HG03442 (cell line): ENCODE measurements at regions not wholly inside any gene's neighbourhood (a gene's known extent, or its start where the extent isn't known, plus 50 kb on each side); places are given as distances from the start of the nearest gene placed in this dataset.

Experiments used
- ATAC-seq: cut with Tn5 transposase; IDR thresholded peaks from one replicate; pipeline ENCODE4 v1.9.1; 2021; ENCODE audit warnings: mild to moderate bottlenecking, moderate library complexity; ENCODE audit not compliant: unreplicated experiment

GRCh38 chr12:31868965-31869364, 90.2 kb upstream of the RESF1 start:
- ATAC-seq = no peak

DNA sequence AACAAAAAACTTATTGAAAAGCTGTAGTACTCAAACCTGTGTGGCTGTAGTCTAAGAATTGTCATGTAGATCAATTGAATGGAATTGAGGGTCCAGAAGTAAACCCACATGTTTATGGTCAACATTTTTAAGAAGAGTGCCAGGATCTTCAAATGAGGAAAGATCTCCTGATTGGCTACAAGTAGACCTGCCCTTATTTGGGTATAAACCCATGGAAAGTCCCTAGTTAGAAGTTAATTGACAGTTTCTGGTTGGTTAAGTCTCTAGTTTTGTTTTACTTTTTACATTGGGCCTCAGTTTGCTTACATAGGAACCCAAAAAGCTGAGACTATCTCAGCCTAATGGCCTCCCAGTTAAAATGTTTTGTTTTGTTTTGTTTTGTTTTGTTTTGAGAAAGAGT, 91.9 kb upstream of the RESF1 start:
- ATAC-seq = no peak

GRCh38 chr12:31866523-31866922, 92.7 kb upstream of the RESF1 start:
- ATAC-seq = no peak

DNA sequence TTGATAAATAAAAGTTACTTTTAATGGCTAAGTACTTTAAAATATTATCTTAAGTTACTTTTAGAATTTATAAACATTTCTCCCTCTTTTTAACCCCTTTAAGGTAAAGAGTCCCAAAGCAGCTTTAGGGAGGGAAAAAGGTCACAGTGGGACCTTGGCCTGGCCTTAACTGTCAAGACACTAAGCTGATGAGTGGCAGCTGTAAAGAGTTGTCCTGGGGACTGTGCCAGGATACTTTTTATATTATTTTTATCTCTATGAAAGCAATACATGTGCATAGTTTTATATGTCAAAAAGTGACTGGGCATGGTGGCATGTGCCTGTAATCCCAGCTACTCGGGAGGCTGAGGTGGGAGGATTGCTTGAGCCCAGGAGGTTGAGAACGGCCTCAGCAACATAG, 94.2 kb upstream of the RESF1 start:
- ATAC-seq = no peak

GRCh38 chr12:31861360-31861759, 97.9 kb upstream of the RESF1 start:
- ATAC-seq = no peak

GRCh38 chr12:31860401-31860800, 98.8 kb upstream of the RESF1 start:
- ATAC-seq = no peak

DNA sequence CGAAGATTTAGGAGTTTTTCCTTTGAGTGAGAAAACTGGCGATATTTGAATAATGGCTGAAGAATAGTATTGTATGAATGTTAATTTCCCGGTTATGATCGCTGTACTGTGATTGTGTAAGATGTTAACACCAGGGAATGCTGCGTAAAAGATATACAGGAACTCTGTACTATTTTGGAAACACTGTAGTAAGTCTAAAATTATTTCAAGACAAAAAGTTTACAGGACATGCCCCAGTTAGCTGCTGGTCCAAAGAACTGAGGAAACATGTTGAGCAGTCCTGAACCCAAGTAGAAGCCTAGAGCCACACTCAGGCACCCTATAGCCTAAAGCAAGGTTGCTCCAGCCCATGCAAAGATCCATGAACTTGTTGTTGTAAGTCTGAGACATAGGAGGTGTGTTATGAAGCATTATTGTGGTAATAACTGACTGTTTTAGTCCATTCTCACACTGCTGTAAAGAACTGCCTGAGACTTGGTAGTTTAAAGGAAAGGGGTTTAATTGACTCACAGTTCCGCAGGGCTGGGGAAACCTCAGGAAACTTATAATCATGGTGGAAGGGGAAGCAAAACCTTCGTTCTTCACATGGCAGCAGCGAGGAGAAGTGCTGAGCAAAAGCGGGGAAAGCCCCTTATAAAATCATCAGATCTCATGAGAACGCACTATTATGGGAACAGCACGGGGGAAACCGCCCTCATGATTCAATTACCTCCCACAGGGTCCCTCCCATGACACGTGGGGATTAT, 99.8 kb upstream of the RESF1 start:
- no peak for ATAC-seq

DNA sequence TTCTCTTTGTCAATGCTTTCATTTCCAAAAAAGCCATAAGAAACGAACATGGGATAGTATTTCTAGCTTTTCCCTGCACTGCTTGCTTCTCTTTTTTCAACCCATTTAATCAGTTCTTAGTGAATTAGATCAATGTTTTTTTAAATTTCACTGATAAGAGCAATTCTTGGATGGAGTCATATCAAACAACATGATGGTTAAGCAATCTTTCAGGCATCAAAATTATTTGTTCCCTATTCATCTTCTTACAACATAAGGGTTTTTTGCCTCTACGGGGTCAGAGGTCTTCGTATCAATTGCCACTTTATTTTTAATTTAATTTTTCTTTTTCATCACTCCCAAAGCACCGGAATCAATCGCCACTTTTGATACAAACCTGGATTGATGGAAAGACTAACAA, 103.8 kb upstream of the RESF1 start:
- ATAC-seq = no peak

DNA sequence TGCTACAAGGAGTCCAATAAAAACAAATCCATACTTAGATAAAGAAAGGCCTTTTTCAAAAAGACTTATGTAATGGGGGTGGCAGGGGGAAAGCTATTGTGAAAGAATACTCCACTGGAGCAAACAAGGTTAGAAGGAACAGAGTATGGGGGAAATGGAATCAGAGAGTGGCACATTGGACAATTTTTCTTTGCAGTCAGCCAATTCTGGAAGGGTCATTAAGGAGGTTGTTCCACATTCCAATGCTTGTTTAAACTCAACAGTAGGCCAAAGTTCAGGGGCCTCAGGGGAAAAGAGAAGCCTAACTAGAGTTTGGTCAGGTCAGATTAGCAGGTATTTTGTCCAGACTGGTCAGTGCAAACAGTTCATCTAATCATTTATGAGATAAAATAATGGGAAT, 105.2 kb upstream of the RESF1 start:
- no peak for ATAC-seq

DNA sequence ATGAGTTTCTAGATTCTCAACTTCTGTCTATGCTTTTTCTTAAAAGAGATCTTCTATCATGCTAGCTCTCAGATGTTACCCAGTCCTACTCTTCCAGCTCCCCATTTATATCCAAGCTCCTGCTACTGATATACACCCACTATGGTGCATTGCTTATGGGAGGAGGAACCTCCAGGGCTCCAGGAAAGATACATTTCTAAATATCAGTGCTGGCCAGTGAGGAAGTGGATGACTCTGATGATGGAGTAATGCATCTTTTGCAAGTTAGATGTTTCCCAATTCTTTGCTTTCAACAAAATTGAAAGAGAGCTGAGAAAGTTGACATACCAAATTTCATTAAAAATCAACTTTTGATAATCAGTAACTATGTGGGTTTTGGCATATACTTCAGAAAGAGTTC, 105.7 kb upstream of the RESF1 start:
- no peak for ATAC-seq

GRCh38 chr12:31850268-31850667, 108.9 kb upstream of the RESF1 start:
- no peak for ATAC-seq

- no peak for ATAC-seq
Observed at GRCh38 chr12:31849090-31849687, 110.0 kb upstream of the RESF1 start.

GRCh38 chr12:31846405-31846804, 112.8 kb upstream of the RESF1 start:
- ATAC-seq = no peak

- ATAC-seq = no peak
Observed at GRCh38 chr12:31845613-31846322, 113.4 kb upstream of the RESF1 start.

DNA sequence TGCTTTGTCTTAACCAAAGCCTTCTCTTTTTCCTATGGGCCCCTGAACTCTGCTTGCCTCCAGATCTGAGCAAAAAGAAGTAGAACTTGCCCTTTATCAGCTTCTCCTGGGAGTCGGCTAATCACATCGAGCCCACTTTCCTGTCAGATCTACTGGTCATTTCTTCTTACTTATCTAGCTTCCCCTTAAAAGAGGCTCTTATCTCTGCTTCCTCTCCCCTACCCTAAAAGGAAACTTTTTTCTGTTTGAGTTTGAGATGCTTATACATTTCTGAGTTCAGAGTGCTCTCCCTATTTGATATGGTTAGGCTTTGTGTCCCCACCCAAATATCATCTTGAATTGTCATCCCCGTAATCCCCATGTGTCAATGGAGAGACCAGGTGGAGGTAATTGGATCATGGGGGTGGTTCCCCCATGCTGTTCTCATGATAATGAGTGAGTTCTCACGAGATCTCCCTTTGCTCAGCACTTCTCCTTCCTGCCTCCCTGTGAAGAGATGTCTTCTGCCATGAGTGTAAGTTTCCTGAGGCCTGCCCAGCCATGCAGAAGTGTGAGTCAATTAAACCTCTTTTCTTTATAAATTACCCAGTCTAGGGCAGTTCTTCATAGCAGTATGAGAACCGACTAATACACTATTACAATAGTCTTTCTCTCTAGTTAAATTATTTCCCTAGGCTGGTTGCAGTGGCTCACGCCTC, 114.7 kb upstream of the AMN1 start:
- ATAC-seq = no peak

DNA sequence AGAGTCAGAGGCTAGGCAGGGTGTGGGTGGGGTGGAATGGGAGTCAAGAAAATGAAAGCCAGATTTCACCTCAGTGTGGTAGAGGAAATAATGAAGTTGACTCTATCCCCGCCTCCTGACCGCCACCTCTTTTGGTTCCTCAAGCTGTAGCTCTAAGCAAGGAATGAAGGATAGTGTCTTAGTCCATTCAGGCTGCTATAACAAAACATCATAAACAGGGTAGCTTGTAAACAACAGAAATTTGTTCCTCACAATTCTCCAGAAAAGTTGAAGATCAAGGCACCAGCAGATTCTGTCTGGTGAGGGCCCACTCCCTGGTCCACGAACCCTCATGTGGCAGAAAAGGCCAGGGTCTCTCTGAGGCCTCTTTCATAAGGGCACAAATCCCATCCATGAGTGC, 109.1 kb upstream of the AMN1 start:
- ATAC-seq = no peak

DNA sequence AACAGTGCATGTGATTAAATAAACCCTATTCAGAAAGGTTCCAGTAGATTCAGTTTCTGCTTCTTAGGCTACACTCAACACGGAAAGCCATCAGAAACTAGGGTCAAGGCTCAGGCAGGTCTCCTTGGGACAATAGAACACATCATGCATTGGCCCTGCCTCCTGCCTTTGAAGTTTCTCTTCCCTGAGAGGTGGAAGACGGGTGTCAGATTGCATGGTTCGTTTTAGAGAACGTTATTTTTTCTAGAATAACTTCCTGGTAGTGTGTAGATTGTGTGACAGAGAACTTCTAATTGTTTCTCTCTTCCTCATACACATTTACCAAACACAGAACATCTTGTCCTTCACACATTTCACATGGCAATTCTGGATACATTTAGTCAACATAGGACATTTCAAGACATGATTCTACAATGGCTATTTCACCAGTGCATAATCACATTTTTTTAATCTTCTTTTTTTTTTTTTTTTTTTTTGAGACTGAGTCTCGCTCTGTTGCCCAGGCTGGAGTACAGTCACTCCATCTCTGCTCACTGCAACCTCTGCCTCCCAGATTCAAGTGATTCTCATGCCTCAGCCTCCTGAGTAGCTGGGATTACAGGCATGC, 106.6 kb upstream of the AMN1 start:
- no peak for ATAC-seq

DNA sequence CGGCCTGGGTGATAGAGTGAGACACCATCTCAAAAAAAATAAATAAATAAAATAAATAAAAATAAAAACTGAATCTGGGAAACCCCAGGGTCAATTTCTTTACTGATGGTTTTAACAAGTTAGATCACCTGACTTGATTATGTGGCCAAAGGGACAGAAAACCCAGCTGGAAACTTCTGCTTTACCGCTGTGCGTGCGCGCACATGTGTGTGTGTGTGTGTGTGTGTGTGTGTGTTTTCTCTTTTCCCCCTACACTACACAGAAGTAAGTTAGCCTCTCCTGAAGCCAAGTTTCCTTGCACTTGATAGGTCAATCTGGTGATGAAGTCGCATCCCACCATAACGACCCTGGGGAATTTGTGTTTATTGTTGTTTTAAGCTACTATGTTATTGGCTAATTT, 105.3 kb upstream of the AMN1 start:
- ATAC-seq = no peak

GRCh38 chr12:31832740-31833729, 104.2 kb upstream of the AMN1 start:
- ATAC-seq = peak; percentile 75

- ATAC-seq = no peak
Observed at GRCh38 chr12:31828071-31828470, 99.2 kb upstream of the AMN1 start.
